ENCODE measurements at regions not wholly inside any gene's neighbourhood (a gene's known extent, or its start where the extent isn't known, plus 50 kb on each side); places are given as distances from the start of the nearest gene placed in this dataset.

DNA sequence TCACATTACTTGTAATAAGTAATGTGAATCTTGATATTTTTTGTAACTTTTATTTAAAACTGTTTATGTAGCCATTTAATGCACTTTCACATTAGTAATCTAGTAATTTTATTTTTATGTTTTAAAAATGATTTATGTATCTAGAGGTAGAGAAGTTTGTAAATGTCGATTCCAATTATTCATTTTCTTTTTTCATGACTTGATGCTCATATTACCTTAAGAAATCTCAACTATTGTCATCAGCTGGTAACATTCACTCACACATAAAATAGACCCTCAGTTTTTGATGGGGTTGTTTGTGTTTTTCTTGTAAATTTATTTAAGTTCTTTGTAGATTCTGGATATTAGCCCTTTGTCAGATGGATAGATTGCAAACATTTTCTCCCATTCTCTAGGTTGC is 351.7 kb upstream of the CDH7 start:
- DNase-seq: no peak

DNA sequence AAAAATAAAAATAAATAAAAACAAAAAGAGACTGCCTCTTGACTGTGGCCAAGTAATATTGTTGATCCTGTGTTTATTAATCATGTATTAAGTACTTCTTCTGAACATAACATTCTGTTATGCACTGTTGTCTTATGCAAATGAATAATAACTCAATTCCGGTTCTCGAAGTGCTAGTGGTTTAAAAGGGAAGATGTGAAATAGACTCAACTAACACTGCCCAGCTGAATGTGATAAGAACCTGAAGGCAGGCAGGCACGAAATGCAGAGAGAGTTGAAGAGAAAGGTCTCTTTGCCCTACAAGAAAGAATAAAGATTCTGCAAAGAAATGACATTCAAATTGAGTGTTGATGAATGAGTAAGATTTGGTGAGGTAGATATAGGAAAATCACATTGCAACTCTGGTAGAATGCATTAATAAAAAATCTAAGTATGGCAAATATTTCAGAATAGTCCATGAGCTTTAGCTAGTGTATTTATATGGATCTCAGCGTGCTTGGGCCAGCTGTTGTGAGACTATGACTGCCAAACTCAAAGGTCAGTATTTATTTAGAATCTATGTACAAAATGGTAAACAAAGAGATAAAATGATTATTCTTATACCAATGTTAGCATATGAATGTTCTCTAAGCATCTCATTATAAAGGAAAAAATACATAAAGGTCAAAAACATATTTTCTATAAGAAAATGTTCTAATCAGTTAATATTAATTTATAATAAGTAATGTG is 352.3 kb upstream of the CDH7 start:
- DNase-seq: no peak

DNA sequence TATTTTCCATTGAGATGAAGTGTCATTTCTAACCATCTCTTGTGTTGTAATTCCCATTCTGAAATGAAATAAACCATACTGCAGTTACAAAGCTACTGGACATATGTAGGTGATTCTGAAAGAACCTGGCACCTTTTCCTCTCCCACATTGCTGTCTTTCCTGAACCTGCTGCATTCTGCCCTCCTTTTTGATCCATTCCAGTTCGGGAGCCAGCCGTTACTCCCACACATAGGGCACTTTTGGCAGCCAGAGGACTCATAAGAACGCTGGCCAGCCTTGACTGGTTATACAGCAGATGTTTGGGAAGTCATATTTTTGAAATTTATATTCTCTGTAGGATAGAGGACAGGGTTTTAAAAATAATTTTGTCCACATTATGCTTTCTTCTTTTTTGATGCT is 369.8 kb upstream of the CDH7 start:
- no peak for DNase-seq

DNA sequence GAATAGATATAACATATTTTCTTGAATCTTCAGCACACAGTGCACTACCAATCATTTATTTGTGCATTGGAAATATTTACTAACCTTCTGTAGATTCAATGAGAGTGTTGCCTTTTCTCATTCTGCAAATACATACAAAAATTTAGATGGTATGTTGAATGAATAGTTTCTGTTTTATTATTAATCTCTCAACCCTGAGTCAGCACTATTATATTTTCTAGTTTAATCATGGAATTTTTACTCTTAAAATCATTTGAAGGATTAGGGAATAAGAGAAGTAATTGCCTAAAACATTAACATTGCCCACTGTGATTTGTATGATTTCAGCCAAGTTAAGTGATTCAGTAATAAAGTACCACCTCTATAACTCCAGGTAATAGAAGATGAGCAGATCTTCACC is 370.2 kb upstream of the CDH7 start:
- DNase-seq: no peak

DNA sequence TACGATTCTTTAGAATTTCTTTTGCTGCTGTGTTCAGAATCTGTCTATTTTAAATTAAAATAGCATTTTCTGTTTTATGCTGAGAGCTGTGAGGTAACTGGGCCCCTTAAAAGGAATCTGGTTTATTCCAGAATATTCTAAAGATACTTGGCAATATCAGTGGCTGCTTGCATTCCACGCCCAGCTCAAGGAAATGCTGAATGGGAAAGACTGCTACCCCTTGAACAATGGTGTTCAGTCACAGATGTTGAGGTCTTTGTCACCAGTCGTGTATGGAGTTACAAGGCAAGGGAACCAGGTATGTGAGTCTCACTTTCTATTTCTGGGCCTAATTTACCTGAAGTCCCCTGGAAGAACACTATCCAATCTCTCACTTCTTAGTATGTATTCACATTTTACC is 377.9 kb upstream of the CDH7 start:
- no peak for DNase-seq

DNA sequence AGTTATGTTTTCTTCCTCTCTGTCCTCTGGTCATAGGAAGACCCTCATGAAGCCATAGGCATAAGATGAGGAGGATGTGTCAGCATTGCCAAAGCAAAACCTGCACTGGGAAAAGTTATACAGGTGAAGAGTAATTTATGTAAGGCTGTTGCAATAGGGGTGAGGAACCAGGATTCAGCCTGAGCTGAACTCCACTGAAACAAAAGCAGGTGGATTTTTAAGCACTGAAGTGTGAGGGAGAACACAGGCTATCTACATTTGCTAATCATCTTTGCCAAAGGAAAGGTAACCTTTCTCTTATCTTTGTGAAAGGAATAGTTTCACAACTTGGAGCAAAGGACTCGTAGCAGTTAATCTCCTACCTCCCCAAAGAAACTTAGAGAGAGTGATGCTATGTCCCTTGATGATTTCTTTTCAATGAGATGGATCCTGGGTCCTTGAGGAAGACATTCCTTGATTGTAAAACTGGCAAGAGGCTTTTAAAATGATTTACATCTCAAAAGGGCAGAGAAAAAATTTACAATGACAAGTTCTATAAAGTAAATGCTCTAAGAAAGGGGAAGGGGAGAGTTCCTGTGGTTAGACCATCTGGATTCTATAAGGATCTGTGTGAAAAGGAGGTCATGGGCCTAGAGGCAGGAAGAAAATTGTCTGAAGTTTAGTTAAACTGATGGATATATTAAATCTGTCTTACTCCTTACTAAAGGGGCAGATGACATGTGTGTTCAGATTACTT is 385.4 kb upstream of the CDH7 start:
- DNase-seq: no peak

DNA sequence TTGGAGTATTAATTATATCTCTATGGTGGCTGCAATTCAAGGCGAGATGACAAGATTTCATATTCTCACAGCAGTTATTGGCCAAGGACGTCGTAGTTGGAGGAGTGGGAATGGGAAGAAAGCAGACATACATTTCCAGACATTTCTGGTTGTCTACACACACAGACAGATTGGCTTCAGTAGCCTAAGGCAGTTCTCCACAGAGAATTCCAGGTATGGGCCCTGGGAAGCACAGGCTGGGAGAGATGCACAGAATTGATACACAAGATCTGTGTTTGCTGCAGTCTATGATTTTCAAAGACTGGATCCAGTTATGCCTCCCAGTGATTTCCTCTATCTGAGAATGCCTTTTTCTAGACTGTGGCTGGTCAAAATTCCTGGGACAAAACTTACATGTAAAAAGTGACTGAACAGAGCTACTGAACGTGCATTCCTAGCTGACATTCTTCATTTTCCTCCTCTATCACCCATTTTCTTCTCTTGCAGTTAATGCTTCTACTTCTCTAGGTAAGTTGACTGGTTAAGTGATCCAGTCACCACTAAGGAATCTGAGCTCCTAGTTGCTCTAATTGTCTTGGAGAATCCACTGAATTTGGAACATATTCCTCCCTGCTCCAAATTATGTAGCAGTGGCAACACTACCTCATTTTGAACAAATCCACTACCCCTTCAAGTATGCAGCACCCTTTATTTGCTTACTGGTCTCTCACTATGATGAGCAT is 386.7 kb upstream of the CDH7 start:
- DNase-seq: no peak

DNA sequence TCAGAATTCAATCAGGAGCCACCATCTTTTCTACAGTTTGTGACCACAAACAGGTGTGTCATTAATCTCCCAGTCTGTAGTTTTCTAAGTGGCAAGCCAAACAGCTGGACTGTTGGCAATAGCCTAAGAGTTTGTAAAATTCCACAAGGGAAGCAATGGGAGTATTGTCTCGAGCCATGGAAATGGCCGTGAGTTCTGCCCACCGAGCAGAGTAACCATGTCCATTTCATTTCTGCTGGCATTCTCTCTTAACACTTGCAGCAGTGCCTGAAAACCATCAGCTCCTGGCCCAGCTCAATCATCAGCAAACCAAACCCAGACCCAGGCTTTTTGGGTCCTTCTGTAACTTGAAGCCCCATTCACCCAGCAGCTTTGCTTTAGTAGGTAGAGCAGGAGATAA is 387.8 kb upstream of the CDH7 start:
- DNase-seq: no peak

DNA sequence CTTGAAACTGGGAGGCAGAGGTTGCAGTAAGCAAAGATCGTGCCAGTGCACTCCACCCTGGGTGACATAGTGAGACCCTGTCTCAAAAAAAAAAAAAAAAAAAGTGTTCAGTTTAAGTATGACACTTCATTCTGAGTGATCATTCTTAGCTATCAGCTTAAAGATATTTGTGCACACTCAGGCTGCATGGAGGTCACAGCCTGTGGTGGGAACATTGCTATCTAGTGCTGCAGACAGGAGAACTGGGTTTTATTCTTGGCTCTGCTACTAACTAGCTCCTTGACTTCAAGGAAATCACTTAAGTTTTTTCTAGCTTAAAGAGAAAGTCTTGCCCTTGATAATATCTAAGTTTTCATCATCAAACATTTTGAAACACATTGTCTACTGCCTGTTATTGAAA is 391.3 kb upstream of the CDH7 start:
- no peak for DNase-seq

DNA sequence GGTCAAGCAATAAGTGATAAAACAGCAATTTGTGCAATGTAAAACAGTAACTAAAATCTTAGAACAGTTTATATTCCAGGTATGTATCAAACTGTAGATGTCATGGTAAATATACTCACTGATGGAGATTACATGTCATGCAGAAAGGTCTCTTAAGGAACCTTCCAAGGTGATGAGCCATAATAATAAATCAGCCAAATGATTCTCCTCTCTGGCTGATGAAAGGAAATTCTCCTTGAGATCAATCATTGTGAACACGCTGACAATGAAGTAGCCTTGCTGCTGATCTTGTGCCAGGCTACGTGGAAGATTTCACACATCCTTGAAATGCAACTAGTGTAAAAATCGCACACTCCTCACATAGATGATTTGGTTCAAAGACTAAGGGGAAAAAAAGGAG is 392.5 kb upstream of the CDH7 start:
- no peak for DNase-seq

DNA sequence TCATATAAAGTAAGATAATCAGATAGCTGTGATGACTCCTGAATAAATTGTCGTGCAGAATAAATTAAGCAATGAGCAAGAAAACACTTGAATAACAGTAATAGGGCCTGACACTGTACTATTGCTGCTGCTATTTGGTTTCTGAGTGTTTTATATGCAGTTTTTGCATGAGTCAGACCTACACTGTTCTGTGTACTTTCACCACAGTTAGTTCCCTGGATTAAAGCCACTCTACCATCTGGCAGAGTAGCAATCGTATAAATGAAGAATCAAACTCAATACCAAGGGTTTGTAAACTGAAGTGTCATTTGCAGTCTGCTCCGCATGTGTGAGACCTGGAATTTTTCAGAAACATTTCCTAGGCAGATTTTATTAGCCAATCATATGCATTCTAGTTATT is 398.6 kb upstream of the CDH7 start:
- no peak for DNase-seq

DNA sequence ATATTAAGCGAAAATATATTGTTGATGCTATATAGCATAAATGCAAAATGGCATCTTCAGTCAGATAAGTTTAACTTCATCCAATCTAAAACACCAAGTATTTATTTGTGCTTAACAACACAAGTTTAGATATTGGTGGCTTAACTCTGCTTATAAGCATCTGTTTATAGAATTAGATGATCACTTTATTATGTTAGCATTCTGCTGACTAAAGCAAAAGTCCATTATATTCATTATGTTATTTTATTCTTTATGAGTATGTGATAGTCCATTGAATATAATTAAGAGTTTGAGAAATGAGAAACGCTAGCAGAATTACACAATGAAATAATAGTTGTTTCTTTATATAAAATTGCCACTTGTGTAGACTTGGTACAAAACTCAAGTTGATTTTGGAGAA is 401.2 kb upstream of the CDH7 start:
- DNase-seq: no peak

DNA sequence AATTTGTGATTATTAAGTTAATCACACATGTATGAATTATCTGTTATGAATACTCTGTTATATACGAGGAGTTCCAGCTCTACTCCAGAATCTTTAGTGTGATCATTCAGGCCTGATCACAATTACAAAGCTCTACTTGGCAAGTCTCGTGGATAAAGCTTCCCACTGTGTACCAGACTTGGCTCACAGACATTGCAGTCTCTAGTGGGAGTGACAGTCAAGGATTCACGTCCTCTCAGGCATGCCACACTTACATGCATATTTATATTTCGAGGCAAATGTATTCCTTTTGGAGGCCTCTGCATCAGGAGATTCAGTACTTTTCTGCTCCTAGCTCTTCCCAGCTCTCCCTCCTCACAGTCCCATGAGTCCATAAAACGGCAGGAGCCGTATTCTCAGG is 403.4 kb upstream of the CDH7 start:
- no peak for DNase-seq

DNA sequence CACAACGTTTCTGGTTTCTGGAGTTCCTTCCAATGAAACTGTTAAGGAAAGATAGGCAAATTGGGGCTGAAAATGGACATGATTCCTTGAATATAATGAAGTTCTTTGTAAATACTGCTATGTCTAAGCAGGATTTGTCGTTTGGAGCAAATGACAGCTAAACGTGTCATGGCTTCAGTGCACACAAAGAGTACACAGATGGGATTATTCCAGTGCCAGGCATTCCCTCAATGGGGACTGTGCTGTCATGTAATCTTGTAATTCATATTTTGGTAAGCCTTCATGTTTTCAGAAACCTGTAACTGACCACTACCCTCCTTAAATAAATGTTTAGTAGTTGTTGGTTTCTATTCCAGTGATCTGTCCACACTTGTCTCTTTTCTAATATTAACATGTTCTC is 404.7 kb upstream of the CDH7 start:
- no peak for DNase-seq

DNA sequence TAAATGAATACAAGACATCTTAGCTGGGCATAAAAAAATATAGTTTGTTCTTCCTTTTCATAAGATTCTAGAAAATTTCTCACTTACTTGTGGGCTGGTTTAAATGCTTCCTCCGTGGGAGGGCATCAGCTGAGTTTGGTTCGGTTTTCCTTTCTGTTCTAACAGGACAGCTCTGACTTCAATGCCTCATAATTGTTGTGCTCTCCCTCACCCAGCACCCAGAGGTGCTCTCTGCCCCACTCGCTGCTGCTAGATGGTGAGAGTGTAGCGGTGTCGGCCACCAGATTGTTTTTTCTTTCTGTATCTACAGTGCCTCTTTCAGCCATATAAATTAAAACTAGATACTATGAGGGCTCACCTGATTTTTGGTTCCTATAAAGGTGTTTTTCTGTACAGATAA is 407.2 kb upstream of the CDH7 start:
- DNase-seq: no peak

DNA sequence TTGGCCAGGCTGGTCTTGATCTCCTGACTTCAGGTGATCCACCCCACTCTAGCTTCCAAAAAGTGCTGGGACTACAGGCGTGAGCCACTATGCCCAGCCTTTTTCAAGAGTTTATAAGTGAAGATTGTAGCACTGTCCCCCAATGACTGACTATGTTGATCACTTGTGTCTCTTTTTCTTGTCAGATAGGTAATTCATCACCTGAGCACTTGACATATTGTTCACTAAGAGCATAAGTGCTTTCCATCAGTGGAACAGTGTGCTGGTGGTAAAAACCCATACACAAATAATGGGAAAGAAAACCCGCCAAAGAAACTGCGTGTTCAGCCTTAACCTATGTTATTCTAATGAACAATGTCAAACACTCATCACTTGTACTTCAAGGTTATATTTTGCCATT is 414.4 kb upstream of the CDH7 start:
- DNase-seq: no peak

DNA sequence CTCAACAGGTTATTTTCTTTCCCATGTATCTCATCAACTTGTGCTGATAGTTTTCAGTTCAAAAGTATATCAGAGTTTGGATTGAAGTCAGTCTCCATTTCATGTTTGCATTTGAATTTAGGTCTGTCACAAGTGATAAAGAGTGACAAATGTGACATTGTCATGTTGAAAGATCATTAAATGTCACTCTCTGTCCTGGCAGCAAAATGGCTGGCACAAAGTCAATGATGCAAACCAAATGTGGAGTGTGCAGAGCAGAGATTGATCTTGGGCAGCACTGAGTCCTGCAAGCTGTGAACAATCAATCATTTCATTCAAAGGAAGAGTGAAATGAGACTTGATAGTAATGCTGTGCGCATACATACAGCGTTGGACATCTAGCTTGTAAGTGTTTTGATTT is 421.8 kb upstream of the CDH7 start:
- DNase-seq: no peak

DNA sequence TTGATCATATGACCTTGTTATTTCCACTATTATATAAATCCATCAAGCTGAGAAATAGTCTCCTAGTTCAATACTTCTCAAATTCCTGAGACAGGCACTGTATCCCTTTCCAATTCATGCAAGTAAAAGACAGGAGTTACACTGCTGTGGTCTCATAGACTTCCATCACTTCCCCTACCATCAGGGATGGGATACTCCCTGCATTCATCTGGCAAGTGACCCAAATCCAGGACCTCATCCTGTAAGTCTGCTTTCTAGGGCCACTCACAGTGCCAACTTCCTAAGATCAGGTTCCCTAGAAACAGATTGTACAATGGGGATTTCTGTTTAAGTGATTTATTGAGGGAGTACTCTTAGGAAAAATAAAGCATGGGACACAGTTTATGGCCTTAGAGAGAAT is 424.0 kb upstream of the CDH7 start:
- no peak for DNase-seq

DNA sequence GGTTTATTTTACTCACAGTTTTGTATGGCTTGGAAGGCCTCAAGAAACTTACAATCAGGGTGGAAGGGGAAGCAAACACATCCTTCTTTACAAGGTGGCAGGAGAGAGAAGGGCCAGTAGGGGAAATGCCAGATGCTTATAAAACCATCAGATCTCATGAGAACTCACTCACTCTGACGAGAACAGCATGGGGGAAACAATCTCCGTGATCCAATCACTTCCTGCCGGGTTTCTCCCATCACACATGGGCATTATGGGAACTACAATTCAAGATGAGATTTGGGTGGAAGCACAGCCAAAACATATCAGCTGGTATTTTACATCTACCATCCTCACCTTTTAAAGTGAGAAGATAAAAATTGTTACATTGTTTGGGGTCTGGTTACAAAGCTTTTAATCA is 427.9 kb upstream of the CDH7 start:
- DNase-seq: no peak

DNA sequence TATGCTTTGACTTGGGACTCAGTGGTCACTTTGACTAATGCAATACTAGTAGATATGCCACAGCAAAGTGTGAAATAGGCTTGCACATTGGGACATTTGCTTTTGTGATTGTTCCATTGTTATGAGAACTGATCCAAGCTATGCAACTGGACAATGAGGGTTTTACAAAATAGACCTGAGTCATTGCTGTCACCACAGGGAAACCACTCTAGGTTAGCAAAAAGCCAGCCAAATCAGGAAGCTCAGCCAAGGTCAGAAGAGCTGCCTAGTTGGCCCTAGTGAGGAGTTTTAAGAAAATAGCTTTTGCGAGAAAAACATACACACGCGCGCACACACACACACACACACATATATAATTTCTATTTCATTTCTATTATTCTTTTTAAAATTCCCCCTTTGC is 452.4 kb upstream of the CDH7 start:
- no peak for DNase-seq

DNA sequence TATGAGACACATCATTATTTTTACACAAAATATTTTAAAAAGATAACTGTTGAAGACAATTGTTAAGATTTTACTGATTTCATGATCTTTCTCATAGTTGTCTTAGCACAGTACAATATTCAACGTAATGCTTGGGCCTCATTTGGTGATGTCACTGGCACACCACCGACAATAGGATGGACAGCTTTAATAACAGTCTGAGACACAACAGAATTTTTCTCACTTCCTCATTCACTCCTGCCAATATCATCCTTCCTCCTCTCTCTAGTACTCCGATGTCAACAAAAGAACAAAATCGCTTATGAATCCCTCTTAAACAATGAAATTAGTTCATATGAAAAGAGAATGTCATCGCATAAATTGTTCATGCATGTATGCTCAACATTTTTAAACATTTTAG is 461.9 kb upstream of the CDH7 start:
- DNase-seq: no peak

DNA sequence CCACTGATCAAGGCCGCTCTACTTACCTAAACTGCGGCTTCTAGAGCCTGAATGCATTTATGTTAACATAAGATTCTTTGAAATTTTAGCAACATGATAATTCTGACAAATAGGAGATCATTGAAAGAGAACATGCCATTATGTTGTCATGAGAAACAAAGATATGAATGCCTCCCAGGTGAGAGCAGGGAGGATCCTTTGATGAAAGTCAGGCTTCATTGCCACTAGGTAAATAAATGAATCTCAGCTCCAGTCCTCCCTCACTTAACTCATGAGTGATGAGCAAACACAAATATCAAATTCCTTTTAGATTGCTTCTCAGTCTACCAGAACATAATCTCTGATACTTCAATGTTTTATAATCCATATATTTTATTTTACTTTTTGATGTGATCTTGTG is 463.2 kb upstream of the CDH7 start:
- no peak for DNase-seq

DNA sequence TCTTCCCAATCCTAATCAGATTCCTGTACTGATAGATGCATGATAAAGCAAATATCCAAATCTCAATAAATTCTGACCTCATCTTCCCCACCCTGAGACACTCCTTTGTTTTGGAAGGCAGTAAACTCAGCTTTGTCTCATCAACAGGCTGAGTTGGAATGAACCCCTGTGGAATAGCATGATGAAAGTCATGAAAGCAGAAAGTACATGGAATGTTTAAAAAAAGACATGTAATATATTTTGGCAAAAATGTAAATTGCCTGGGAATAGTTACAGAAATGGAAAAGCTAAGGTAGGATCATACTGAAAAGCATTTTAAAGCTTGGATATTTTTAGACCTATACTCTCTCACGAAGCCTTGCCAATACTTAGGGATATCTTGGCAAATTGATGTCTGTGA is 468.7 kb upstream of the CDH7 start:
- DNase-seq: no peak

DNA sequence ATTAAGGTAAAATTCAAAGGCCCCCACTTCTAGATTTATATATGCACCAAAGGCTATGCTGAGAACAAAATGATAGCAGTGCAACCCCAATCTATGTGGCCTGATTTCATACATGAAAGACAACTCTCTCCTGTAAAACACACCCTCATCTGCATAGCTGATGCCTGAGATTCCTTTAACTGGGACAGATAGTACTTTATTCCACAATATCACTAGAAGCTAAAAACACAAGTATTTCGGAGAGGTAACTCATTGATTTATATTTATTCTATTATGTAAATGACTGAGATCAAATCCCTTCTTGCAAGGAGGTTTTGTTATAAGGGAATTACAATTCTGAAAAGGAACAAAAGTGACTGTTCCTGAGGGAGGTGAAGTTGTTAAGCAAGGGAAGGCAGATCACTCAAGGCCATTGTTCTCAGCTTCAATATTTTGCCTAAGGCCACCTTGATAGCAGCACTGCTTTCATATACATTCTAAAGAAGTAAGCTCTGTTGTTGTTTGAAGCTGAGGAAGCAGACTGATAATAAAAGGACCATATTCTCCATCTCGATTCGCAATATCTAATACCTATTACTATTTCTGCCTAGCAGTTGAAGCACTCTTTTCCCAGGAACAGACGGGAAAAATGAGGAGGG is 471.0 kb upstream of the CDH7 start:
- DNase-seq: no peak

All from right forelimb (tissue), 1 donor.